GM12801 (cell line): ENCODE measurements at regions not wholly inside any gene's neighbourhood (a gene's known extent, or its start where the extent isn't known, plus 50 kb on each side); places are given as distances from the start of the nearest gene placed in this dataset.

Experiments
- TF ChIP-seq, protein P1 (sequence below): IDR thresholded peaks from one replicate; pipeline ENCODE4 v1.5.1; 2011; ENCODE audit warnings: control low read depth; ENCODE audit not compliant: insufficient read length; ENCODE audit errors: extremely low read depth

DNA sequence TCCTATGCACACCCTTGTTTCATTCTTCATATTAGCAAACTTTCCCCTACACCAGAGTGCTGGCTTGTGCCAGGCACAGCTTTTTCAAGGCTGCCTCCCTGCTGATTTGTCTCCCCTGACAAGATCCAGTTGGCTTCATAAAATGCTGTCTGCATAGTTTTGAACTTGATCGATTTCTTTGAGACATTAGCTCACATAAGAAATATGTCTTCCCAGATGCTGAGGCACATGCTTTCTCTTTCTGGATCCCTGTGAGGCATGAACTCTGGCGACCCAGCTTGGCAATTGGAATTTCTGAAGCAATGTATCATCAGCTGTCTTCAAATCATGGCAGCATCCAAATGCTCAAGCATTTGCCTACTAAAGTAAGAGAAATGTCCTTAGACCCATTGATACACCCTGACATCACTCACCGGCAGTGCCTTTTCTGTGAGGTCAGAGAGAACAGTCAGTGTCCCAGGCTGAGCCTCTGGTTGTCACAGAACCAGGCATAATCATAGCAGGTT lies 616.4 kb upstream of the GHITM start:
- TF ChIP-seq, protein P1, sequence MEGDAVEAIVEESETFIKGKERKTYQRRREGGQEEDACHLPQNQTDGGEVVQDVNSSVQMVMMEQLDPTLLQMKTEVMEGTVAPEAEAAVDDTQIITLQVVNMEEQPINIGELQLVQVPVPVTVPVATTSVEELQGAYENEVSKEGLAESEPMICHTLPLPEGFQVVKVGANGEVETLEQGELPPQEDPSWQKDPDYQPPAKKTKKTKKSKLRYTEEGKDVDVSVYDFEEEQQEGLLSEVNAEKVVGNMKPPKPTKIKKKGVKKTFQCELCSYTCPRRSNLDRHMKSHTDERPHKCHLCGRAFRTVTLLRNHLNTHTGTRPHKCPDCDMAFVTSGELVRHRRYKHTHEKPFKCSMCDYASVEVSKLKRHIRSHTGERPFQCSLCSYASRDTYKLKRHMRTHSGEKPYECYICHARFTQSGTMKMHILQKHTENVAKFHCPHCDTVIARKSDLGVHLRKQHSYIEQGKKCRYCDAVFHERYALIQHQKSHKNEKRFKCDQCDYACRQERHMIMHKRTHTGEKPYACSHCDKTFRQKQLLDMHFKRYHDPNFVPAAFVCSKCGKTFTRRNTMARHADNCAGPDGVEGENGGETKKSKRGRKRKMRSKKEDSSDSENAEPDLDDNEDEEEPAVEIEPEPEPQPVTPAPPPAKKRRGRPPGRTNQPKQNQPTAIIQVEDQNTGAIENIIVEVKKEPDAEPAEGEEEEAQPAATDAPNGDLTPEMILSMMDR = no peak

DNA sequence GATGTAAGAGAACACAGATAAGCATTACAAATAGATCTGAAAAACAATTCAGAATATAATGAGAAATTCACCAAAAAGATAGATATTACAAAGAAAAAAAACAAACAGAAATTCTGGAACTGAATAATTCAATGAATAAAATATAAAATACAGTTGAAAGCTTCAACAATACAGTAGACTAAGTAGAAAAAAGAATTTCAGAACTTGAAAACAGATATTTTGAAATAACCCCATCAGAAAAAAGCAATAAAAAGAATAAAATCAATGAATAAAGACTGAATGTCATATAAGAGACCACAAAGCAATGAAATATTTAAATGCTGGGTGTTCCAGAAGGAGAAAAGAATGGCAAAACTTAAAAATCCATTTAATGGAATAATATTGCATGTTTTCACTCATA lies 611.4 kb upstream of the GHITM start:
- TF ChIP-seq, protein P1 = no peak

DNA sequence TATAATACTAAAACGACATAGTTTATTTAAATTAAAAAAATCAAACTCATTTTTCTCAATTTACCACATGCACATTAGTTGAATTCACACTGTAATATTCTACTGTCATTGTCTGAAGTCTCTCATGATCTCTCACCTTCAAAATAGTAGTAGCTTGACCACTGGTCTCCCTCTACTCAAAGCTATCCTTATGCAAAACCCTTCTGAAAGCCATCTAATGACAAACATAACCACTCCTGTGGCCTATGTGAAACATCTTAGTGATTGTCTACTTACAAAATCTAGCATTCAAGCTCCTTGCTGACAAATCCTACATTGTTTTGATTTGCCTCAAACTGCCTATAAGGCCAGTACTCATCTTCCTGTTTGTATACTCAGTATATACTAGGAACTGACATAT lies 606.0 kb upstream of the GHITM start:
- TF ChIP-seq, protein P1 = no peak

DNA sequence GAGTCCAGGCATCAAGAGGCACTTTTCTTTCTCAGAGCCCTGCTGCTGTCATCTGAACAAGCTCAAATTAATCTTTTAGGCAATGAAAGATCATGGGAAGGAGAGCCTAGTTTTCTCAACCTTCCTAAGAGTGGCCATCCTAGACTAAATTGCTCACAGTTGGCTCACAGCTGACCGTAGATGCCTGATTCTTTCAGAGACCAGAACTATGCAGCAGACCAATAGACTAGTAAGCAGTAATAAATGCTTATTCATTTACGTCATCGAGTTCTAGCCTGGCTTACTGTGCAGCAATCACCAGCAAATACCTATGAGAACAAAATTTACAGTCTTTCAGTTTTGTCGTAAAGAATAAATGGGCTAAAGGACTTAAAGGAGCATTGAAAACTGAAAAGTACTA lies 602.9 kb upstream of the GHITM start:
- TF ChIP-seq, protein P1 = no peak

DNA sequence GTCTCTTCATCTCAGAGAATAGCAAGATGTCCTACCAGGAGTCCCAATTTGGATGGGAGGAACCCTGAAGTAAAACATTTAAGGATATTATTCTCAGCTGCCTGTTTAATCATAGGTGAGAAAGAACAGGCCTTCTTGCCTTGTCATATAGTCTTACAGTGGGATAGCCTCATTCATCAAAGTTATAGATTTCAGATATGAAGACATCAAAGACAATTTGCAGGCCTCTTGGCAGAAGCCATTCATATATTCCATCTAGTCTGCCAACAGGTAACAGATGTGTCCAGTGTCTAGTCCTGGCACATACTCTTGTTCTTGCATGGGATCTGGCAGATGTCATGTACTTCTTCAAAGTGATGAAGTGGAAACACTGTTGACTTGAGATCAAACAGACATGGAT lies 601.3 kb upstream of the GHITM start:
- TF ChIP-seq, protein P1 = no peak

DNA sequence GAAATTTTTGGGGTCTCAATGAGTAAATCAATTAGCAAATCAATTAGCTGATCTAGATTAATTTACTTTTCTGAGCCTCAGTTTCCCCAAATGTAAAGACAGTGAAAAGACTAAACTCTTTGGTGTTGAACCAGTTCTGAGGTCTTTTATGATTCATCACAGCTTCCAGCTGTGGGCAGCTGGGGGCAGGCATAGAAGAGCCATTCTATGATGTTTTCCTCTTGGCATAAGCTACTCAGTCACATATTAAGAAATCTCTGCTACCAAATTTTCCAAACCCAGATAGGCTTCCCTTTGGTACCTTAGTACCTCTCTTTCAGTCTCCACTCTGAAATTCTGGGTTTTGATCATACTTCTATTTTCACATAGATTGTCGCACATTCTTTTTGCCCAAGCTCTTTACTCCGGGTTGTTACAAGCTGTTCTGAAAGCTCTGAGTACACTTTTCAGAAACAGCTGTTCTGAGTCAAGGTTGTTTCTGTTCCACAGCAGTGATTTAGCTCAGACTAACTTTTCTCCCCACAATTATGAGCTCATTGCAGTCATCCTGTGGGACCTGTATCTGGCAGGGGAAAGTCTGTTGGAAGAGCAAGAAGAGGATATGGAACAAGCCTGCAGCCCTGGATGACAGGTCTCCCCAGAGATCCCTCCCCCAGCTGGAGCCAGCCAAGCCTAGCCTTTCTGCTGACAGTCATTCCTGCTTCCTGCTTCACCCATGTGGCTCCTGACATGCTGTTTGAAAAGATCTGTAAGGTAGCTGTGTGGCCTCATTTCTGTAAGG lies 599.6 kb upstream of the GHITM start:
- TF ChIP-seq, protein P1 = no peak

DNA sequence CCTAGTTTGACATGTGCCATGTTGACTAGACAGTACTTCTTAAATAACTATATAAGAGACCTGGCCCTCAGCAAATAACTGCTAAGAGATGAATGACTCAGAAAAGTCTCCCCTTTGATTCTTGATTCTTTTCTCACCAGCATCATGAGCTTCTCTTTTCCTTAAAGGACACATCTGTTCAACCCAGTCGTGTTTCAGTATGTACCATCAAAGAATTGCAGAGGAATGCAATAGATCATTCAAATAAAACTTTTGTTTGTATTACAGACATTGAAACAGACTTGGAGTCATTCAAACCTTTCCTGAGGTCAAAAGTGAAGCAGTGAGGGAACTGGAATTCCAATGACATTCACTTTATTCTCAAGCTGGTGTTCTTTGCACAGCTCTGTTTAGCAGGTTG lies 598.3 kb upstream of the GHITM start:
- TF ChIP-seq, protein P1 = no peak
